ENCODE measurements at regions not wholly inside any gene's neighbourhood (a gene's known extent, or its start where the extent isn't known, plus 50 kb on each side); places are given as distances from the start of the nearest gene placed in this dataset.

DNA sequence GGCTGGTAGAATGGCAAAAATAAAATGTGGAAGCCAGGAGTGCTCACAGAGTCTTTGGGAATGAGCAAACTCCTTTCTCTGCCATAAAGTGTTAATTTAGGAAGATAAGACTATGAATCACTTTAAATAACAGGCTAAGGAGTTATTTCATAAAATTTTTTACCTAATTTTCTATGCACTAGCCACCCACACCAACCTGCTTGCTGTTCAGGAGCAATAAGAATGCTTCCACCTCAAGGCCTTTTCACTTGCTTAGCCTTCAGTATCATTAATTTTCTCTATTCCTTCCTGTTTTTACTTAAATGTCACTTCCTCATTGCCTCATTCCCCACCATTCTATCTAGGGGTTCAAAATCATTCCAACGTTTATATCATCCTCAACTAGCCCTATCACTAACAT, 326.8 kb downstream of the CCER1 start:
- TF ChIP-seq POLR2AphosphoS5 (IDR thresholded peaks at IDR 0.05; ENCODE audit: borderline replicate concordance, low read depth, low read length) (no peak), EZH2 (IDR thresholded peaks at IDR 0.05) (no peak)
